ENCODE measurements at regions not wholly inside any gene's neighbourhood (a gene's known extent, or its start where the extent isn't known, plus 50 kb on each side); places are given as distances from the start of the nearest gene placed in this dataset.

GRCh38 chr1:182192215-182192614, 130.7 kb upstream of the ZNF648 start:
- TF ChIP-seq CTCF (IDR thresholded peaks at IDR 0.05; ENCODE audit: low read length) (no peak), EZH2 (IDR thresholded peaks at IDR 0.05; ENCODE audit: borderline replicate concordance, low read length) (no peak)

Measured in OCI-LY1 (cell line).